ENCODE measurements at regions not wholly inside any gene's neighbourhood (a gene's known extent, or its start where the extent isn't known, plus 50 kb on each side); places are given as distances from the start of the nearest gene placed in this dataset.
A peak's percentile ranks its signal among the peaks of the same experiment; 100 is the strongest.

DNA sequence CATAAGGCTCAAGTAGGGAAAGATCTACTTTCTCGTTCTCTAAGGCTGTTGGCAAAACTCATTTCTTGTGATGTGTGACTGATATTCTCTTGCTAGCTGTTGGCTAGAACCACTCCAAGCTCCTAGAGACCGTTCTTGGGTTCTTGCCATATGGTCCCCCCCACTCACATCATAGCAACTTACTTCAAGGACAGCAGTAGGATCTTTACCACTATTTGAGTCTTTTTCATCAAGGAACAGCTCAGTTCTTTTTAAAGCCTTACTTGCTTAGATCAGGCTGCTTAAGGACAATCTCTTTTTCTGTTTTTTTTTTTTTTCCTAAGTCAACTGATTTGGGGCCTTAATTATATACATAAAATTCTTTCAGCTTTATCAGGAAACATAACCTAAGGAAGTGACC is 251.1 kb downstream of the GPR37 start:
- no peak for TF ChIP-seq POLR2A (IDR thresholded peaks at IDR 0.05)
- TF ChIP-seq POLR2AphosphoS5 (IDR thresholded peaks at IDR 0.05) = no peak
- TF ChIP-seq, protein P1, sequence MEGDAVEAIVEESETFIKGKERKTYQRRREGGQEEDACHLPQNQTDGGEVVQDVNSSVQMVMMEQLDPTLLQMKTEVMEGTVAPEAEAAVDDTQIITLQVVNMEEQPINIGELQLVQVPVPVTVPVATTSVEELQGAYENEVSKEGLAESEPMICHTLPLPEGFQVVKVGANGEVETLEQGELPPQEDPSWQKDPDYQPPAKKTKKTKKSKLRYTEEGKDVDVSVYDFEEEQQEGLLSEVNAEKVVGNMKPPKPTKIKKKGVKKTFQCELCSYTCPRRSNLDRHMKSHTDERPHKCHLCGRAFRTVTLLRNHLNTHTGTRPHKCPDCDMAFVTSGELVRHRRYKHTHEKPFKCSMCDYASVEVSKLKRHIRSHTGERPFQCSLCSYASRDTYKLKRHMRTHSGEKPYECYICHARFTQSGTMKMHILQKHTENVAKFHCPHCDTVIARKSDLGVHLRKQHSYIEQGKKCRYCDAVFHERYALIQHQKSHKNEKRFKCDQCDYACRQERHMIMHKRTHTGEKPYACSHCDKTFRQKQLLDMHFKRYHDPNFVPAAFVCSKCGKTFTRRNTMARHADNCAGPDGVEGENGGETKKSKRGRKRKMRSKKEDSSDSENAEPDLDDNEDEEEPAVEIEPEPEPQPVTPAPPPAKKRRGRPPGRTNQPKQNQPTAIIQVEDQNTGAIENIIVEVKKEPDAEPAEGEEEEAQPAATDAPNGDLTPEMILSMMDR (IDR thresholded peaks at IDR 0.05) = no peak
- no peak for TF ChIP-seq EP300 (IDR thresholded peaks at IDR 0.05)
- no peak for DNase-seq
- no peaks in the 10 kb centered on the region for H3K36me3 ChIP-seq
- WGBS, 2 donors = 59 to 69% methylated on average over 2 of the region's 2 CpGs
- no peak overlapping the region for H3K27ac ChIP-seq
- no peak overlapping the region for H3K4me3 ChIP-seq
- no peaks in the 10 kb centered on the region for H3K9me3 ChIP-seq
- ATAC-seq (ENCODE audit: low FRiP score in 2 of 2) = no peak
- no peaks in the 10 kb centered on the region for H3K27me3 ChIP-seq
- H3K4me1 ChIP-seq = no peaks in the 10 kb centered on the region

DNA sequence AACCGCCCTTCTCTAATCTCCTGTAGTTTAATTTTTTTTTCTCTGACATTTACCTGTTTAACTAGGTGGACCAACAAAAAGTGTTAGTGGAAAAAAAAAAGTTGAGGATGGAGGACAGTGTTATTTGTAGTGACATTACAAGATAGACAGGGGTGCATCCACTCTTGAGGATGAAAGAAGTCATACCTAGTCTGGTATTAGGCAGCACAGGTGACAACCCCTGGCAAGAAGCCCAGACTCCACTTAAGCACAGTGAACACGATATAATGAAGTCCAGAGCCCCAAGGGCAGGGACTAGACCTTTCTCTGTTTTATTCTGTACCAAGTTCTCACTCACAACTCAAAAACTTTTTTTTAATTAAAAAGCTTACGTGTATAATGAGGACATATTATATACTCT is 268.4 kb downstream of the GPR37 start:
- TF ChIP-seq EP300 (IDR thresholded peaks at IDR 0.05) (no peak), POLR2AphosphoS5 (IDR thresholded peaks at IDR 0.05) (no peak), POLR2A (IDR thresholded peaks at IDR 0.05) (no peak)
- TF ChIP-seq, protein P1 (IDR thresholded peaks at IDR 0.05) = no peak
- Histone ChIP-seq H3K27me3 (no peaks in the 10 kb centered on the region), H3K4me1 (no peaks in the 10 kb centered on the region), H3K36me3 (no peaks in the 10 kb centered on the region), H3K9me3 (no peaks in the 10 kb centered on the region), H3K27ac (no peak overlapping the region), H3K4me3 (no peak overlapping the region)
- 47 to 51% methylated on average over 3 of the region's 3 CpGs for WGBS, 2 donors
- DNase-seq (peak in 1 of 2 donors; percentile 53), ATAC-seq (ENCODE audit: low FRiP score in 2 of 2) (no peak)

DNA sequence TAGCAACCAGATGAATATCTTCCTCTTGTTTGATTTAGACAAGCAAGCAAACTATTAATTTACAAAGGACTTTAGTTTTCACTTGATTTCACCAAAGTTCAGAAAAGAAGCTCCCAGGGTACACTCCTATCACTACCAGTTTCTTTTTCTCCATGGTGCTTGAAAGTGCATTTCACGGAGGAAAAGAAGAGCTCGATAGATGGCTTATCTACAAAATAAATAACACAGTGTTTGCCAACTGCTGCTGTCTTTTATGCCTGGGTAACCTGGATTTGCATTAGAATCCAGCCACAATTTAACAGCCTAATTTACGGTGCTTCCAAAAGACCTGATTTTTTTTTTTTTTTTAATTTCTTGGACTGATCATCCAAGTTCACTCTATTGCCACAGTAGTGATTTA is 275.7 kb downstream of the GPR37 start:
- TF ChIP-seq POLR2AphosphoS5 (IDR thresholded peaks at IDR 0.05) (no peak), EP300 (IDR thresholded peaks at IDR 0.05) (no peak), POLR2A (IDR thresholded peaks at IDR 0.05) (no peak)
- TF ChIP-seq, protein P1 (IDR thresholded peaks at IDR 0.05) = no peak
- ATAC-seq (ENCODE audit: low FRiP score in 2 of 2) (no peak), DNase-seq (no peak)
- Histone ChIP-seq H3K9me3 (no peaks in the 10 kb centered on the region), H3K27me3 (no peaks in the 10 kb centered on the region), H3K27ac (no peak overlapping the region), H3K4me1 (no peaks in the 10 kb centered on the region), H3K36me3 (no peaks in the 10 kb centered on the region), H3K4me3 (no peak overlapping the region)
- 33 to 48% methylated on average over 3 of the region's 3 CpGs for WGBS, 2 donors

DNA sequence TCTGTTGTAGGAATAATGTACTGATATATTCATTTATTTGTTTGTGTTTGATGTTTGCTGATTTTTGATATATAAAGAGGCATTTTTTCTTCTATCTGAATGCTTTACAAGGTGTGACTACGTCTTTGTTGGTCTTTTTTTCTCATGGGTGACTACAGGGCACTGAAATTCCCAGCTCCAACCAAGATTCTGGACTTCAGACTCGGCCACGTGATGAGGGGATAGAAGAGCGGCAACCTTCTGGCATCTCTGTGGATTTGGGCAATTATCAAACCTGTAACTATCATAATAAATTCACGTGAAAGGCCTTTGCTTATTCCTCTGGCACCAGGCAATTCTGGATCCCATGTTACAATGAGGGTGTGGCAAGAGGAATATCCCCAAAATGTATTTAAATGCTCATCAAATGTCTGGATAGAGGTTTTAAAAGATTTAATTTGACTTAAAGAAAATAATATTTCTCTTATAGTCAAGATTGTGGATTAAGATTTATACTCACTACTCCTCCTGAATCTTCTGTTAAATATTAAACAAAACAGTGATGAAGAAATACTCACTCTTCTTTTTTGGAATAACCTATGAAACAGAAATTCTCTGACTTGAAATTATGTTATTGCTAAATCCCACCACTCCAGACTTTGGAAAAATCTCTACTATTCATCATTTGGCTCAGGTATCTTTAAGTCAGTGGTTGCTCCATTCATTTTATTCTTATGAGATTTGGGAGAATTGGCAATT is 276.3 kb downstream of the GPR37 start:
- no peak overlapping the region for H3K4me3 ChIP-seq
- ATAC-seq (ENCODE audit: low FRiP score in 2 of 2) (no peak), DNase-seq (no peak)
- no peaks in the 10 kb centered on the region for H3K4me1 ChIP-seq
- 75 to 77% methylated on average over 5 of the region's 5 CpGs for WGBS, 2 donors
- no peaks in the 10 kb centered on the region for H3K27me3 ChIP-seq
- no peak overlapping the region for H3K27ac ChIP-seq
- H3K36me3 ChIP-seq = no peaks in the 10 kb centered on the region
- TF ChIP-seq POLR2A (IDR thresholded peaks at IDR 0.05) = no peak
- TF ChIP-seq, protein P1 (IDR thresholded peaks at IDR 0.05) = no peak
- no peak for TF ChIP-seq EP300 (IDR thresholded peaks at IDR 0.05)
- no peak for TF ChIP-seq POLR2AphosphoS5 (IDR thresholded peaks at IDR 0.05)
- H3K9me3 ChIP-seq = no peaks in the 10 kb centered on the region

DNA sequence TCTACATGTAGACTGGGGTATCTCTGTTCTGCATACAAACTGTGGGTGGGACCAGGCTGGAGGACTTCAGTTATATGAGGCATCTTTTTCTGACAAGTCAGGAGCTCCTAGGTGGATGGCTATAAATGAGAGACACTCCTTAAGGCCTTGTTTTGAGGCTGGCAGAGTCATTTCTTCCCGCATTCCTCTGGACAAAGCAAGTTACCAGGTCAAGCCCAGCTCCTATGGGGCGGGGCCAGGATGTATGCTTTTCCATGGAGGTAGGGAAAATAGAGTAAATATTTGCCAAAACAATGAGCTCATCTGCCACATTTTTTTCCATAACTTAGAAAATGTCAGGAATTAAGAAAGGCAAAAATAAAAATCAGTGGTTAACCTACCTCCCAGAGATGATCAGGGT is 283.4 kb downstream of the GPR37 start:
- WGBS, 2 donors = 75 to 78% methylated on average over 2 of the region's 2 CpGs
- no peak for DNase-seq
- ATAC-seq (ENCODE audit: low FRiP score in 2 of 2) = no peak
- H3K4me3 ChIP-seq = no peak overlapping the region
- TF ChIP-seq, protein P1 (IDR thresholded peaks at IDR 0.05) = no peak
- TF ChIP-seq POLR2AphosphoS5 (IDR thresholded peaks at IDR 0.05) (no peak), EP300 (IDR thresholded peaks at IDR 0.05) (no peak), POLR2A (IDR thresholded peaks at IDR 0.05) (no peak)
- H3K36me3 ChIP-seq = no peaks in the 10 kb centered on the region
- H3K27ac ChIP-seq = no peak overlapping the region
- H3K4me1 ChIP-seq = no peaks in the 10 kb centered on the region
- no peaks in the 10 kb centered on the region for H3K9me3 ChIP-seq
- H3K27me3 ChIP-seq = no peaks in the 10 kb centered on the region
